ENCODE measurements at regions not wholly inside any gene's neighbourhood (a gene's known extent, or its start where the extent isn't known, plus 50 kb on each side); places are given as distances from the start of the nearest gene placed in this dataset.

DNA sequence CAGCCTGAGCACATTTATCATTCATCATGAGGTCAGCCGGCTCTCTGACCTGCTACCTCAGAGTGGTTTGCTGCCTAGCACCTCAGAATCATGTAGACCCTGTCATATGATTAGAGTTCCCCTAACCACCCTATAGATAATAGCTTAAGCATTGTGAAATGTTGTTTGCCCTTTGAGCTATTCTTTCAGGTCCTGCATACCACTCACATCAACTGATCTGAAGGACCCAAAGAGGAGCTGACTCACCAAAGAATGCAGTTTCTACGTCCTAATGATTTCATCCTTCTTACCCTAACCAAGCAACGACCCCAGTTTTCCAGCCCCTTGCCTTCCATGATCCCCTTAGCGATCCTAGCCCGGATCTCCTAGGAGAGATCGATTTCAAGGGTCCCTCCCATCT lies 527.9 kb downstream of the SOX5 start (continued):
- TF ChIP-seq, protein P1, sequence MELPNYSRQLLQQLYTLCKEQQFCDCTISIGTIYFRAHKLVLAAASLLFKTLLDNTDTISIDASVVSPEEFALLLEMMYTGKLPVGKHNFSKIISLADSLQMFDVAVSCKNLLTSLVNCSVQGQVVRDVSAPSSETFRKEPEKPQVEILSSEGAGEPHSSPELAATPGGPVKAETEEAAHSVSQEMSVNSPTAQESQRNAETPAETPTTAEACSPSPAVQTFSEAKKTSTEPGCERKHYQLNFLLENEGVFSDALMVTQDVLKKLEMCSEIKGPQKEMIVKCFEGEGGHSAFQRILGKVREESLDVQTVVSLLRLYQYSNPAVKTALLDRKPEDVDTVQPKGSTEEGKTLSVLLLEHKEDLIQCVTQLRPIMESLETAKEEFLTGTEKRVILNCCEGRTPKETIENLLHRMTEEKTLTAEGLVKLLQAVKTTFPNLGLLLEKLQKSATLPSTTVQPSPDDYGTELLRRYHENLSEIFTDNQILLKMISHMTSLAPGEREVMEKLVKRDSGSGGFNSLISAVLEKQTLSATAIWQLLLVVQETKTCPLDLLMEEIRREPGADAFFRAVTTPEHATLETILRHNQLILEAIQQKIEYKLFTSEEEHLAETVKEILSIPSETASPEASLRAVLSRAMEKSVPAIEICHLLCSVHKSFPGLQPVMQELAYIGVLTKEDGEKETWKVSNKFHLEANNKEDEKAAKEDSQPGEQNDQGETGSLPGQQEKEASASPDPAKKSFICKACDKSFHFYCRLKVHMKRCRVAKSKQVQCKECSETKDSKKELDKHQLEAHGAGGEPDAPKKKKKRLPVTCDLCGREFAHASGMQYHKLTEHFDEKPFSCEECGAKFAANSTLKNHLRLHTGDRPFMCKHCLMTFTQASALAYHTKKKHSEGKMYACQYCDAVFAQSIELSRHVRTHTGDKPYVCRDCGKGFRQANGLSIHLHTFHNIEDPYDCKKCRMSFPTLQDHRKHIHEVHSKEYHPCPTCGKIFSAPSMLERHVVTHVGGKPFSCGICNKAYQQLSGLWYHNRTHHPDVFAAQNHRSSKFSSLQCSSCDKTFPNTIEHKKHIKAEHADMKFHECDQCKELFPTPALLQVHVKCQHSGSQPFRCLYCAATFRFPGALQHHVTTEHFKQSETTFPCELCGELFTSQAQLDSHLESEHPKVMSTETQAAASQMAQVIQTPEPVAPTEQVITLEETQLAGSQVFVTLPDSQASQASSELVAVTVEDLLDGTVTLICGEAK (IDR thresholded peaks at IDR 0.05; ENCODE audit: borderline replicate concordance) = no peak
- TF ChIP-seq, protein P2, sequence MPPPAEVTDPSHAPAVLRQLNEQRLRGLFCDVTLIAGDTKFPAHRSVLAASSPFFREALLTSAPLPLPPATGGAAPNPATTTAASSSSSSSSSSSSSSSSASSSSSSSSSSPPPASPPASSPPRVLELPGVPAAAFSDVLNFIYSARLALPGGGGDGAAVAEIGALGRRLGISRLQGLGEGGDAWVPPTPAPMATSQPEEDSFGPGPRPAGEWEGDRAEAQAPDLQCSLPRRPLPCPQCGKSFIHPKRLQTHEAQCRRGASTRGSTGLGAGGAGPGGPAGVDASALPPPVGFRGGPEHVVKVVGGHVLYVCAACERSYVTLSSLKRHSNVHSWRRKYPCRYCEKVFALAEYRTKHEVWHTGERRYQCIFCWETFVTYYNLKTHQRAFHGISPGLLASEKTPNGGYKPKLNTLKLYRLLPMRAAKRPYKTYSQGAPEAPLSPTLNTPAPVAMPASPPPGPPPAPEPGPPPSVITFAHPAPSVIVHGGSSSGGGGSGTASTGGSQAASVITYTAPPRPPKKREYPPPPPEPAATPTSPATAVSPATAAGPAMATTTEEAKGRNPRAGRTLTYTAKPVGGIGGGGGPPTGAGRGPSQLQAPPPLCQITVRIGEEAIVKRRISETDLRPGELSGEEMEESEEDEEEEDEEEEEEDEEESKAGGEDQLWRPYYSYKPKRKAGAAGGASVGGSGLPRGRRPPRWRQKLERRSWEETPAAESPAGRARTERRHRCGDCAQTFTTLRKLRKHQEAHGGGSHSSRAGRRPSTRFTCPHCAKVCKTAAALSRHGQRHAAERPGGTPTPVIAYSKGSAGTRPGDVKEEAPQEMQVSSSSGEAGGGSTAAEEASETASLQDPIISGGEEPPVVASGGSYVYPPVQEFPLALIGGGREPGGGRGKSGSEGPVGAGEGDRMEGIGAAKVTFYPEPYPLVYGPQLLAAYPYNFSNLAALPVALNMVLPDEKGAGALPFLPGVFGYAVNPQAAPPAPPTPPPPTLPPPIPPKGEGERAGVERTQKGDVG (CRISPR knock-in tag; IDR thresholded peaks at IDR 0.05) = no peak

DNA sequence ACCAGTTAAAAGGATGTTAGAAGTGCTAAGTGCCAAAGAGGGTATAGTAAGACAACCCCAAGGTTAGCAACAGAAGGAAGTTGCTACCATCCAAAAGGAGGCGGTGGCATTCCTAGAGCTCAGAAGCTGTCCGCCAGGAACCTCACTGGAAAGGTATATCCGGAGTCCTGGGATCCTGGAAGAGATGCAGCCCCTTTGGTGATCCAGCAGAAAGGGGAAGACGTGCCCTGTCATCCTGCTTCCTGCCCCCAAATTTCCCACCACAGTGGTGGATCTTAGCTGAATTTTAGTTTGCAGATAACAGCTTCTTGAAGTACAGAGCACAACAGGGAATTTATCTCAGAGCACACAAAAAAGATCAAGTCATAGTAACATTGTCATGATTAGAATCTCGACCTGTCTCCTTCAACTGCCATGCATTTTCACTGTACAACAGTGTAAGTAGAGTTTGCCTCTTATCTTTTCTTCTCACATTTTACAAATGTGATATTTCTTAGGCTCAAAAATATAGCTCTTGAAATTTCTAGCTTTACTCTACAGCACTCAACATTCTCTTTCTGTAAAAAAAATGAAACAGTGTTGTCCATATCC lies 526.3 kb downstream of the SOX5 start:
- DNase-seq (ENCODE audit: low read depth, low spot score) = no peak
- H4K20me1 ChIP-seq (ENCODE audit: control insufficient read depth, insufficient read depth) = no peaks in the 10 kb centered on the region
- 7% methylated on average over 5 of the region's 5 CpGs for WGBS (ENCODE audit: insufficient coverage, insufficient replicate concordance, low lambda C conversion rate, missing lambda C conversion rate)
- no peaks in the 10 kb centered on the region for H3K9me3 ChIP-seq (replicated peaks; ENCODE audit: control insufficient read depth, insufficient read depth, low read length)
- no peak overlapping the region for H3K27ac ChIP-seq (ENCODE audit: control insufficient read depth, insufficient read depth)
- POLR2A ChIA-PET = no interaction called here
- CTCF ChIA-PET = no interaction called here
- no peaks in the 10 kb centered on the region for H3K27me3 ChIP-seq (replicated peaks in 1 of 2; ENCODE audit: control insufficient read depth in 2 of 2, insufficient read depth in 2 of 2, low read length in 1 of 2)
- no peak for FAIRE-seq
- H3K4me2 ChIP-seq (ENCODE audit: control insufficient read depth, insufficient read depth) = no peak overlapping the region
- no peaks in the 10 kb centered on the region for H3K4me1 ChIP-seq (ENCODE audit: control insufficient read depth, insufficient read depth, low read length)
- no peaks in the 10 kb centered on the region for H3K36me3 ChIP-seq (ENCODE audit: control insufficient read depth in 2 of 2, insufficient read depth in 2 of 2, low read length in 1 of 2)
- no peak overlapping the region for H3K4me3 ChIP-seq
- H3K9ac ChIP-seq (ENCODE audit: control insufficient read depth, insufficient read depth, low read length) = no peak overlapping the region
- H2AFZ ChIP-seq (ENCODE audit: control insufficient read depth, low read depth, low read length) = no peak overlapping the region
- SMC1A ChIA-PET (ENCODE audit: uncharacterized antibody, unreplicated experiment) = interaction anchor here (1.2 kb wide), 1 partner anchor 21 kb away, joined by 3 read pairs; no protein-coding TSS in a partner anchor
- BruUV-seq (replicated peaks) = no TSS peak
- H3K79me2 ChIP-seq (ENCODE audit: control insufficient read depth, insufficient read depth, low read length) = no peaks in the 10 kb centered on the region
- in situ Hi-C loops (cut with MboI) = no loop called here
- RAD21 ChIA-PET (ENCODE audit: unreplicated experiment) = no interaction called here
- ATAC-seq = no peak
- TF ChIP-seq JUNB (IDR thresholded peaks at IDR 0.05) (no peak), YBX1 (IDR thresholded peaks at IDR 0.05) (no peak), SIN3A (IDR thresholded peaks at IDR 0.05; ENCODE audit: low read depth, low read length) (no peak)
- intact Hi-C loops (cut with micrococcal nuclease; ENCODE audit: unreplicated experiment) = no loop called here
